ENCODE measurements at regions not wholly inside any gene's neighbourhood (a gene's known extent, or its start where the extent isn't known, plus 50 kb on each side); places are given as distances from the start of the nearest gene placed in this dataset.

GRCh38 chr6:26184367-26184891, 97.2 kb downstream of the HFE start:
- TF ChIP-seq CTCF (IDR thresholded peaks at IDR 0.05; ENCODE audit: poor library complexity, severe bottlenecking): no peak
- TF ChIP-seq REST (IDR thresholded peaks at IDR 0.05; ENCODE audit: borderline replicate concordance): no peak
- no peak for TF ChIP-seq POLR2AphosphoS5 (IDR thresholded peaks at IDR 0.05)
- no peak for TF ChIP-seq EP300 (conservative IDR thresholded peaks at IDR 0.05; ENCODE audit: poor library complexity, severe bottlenecking)
- TF ChIP-seq RAD21 (conservative IDR thresholded peaks at IDR 0.05): no peak
- no peak for TF ChIP-seq EZH2 (IDR thresholded peaks at IDR 0.05; ENCODE audit: borderline replicate concordance, insufficient read depth, low read length, poor library complexity, severe bottlenecking)
